ENCODE measurements at regions not wholly inside any gene's neighbourhood (a gene's known extent, or its start where the extent isn't known, plus 50 kb on each side); places are given as distances from the start of the nearest gene placed in this dataset.
"Not testable (repeated sequence)": the region's sequence is repeated elsewhere in the genome, so short reads cannot be mapped to it uniquely, and the experiment has no call there.

DNA sequence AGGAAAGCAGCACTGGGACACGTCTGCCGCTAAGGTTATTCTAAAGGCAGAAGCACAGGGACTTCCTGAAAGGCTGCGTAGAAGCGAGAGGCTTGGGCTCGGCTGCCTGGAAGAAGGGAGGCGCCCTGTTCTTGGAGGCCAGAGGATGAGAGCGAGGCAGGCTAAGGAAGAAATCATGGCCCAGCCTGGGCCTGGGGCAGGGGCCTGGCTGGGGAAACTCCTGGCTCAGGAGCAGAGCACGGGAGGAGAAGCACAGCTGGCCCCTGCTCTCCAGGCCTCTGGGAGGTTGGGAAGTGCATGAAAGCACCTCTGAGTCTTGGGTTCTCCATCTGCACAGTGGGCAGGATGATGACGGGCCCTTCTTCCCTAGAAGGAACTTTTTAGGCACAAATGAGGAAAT, 66.0 kb upstream of the SFSWAP start:
- not testable (repeated sequence) for TF ChIP-seq CTCF, POLR2A (IDR thresholded peaks at IDR 0.05)

Measured in esophagus squamous epithelium (tissue), 4 donors.